Cardiac muscle cell (in vitro differentiated cells and primary cell): ENCODE measurements at regions not wholly inside any gene's neighbourhood (a gene's known extent, or its start where the extent isn't known, plus 50 kb on each side); places are given as distances from the start of the nearest gene placed in this dataset.

Experiments
- DNase-seq, 2 donors: peaks; one replicate each; pipeline versions ENCODE4 v3.0.0 to v3.0.0-alpha.2; 2010 to 2017; ENCODE audit warnings: low read depth in 1 of 2, low spot score in 1 of 2
- H3K27ac ChIP-seq: fragments of 200-600 bp; sonication (generic); 2 replicates; pipeline ENCODE4 v1.5.1; 2016
- H3K27me3 ChIP-seq: fragments of 200-600 bp; sonication (generic); 2 replicates; pipeline ENCODE4 v1.6.0; 2016; ENCODE audit warnings: control low read depth
- H3K36me3 ChIP-seq: fragments of 200-600 bp; sonication (generic); 2 replicates; pipeline ENCODE4 v1.5.1; 2016; ENCODE audit warnings: control low read depth
- H3K4me1 ChIP-seq: fragments of 200-600 bp; sonication (generic); 2 replicates; pipeline ENCODE4 v1.8.1; 2017; ENCODE audit warnings: low read depth, mild to moderate bottlenecking, mixed run types
- H3K4me3 ChIP-seq: fragments of 200-600 bp; sonication (generic); 2 replicates; pipeline ENCODE4 v1.5.1; 2016; ENCODE audit warnings: mild to moderate bottlenecking
- H3K9me3 ChIP-seq: fragments of 200-600 bp; sonication (generic); 2 replicates; pipeline ENCODE4 v1.5.1; 2017; ENCODE audit warnings: low read depth, mild to moderate bottlenecking, control low read depth
- TF ChIP-seq, protein P1 (sequence below): IDR thresholded peaks from 2 replicates; pipeline ENCODE4 v1.5.1; 2012; ENCODE audit warnings: low read depth, mild to moderate bottlenecking, low read length

GRCh38 chr2:160910681-160911080 is 249.5 kb upstream of the TANK start:
- Histone ChIP-seq H3K36me3 (no peaks in the 10 kb centered on the region), H3K4me3 (no peak overlapping the region), H3K9me3 (no peaks in the 10 kb centered on the region), H3K27me3 (no peaks in the 10 kb centered on the region), H3K27ac (no peak overlapping the region), H3K4me1 (peaks cover 14% of the 10 kb centered on the region)
- TF ChIP-seq, protein P1, sequence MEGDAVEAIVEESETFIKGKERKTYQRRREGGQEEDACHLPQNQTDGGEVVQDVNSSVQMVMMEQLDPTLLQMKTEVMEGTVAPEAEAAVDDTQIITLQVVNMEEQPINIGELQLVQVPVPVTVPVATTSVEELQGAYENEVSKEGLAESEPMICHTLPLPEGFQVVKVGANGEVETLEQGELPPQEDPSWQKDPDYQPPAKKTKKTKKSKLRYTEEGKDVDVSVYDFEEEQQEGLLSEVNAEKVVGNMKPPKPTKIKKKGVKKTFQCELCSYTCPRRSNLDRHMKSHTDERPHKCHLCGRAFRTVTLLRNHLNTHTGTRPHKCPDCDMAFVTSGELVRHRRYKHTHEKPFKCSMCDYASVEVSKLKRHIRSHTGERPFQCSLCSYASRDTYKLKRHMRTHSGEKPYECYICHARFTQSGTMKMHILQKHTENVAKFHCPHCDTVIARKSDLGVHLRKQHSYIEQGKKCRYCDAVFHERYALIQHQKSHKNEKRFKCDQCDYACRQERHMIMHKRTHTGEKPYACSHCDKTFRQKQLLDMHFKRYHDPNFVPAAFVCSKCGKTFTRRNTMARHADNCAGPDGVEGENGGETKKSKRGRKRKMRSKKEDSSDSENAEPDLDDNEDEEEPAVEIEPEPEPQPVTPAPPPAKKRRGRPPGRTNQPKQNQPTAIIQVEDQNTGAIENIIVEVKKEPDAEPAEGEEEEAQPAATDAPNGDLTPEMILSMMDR = no peak
- DNase-seq = peak in 1 of 2 donors; percentile 86

- no peak for DNase-seq
- no peaks in the 10 kb centered on the region for H3K36me3 ChIP-seq
- peaks cover 14% of the 10 kb centered on the region for H3K4me1 ChIP-seq
- no peak overlapping the region for H3K4me3 ChIP-seq
- TF ChIP-seq, protein P1 = no peak
- no peaks in the 10 kb centered on the region for H3K9me3 ChIP-seq
- no peak overlapping the region for H3K27ac ChIP-seq
- H3K27me3 ChIP-seq = no peaks in the 10 kb centered on the region
Observed at GRCh38 chr2:160911258-160911657, 249.0 kb upstream of the TANK start.

- Histone ChIP-seq H3K9me3 (no peaks in the 10 kb centered on the region), H3K36me3 (no peaks in the 10 kb centered on the region), H3K27ac (no peak overlapping the region), H3K4me1 (peaks cover 14% of the 10 kb centered on the region), H3K4me3 (no peak overlapping the region), H3K27me3 (no peaks in the 10 kb centered on the region)
- TF ChIP-seq, protein P1 = no peak
- no peak for DNase-seq
Observed at GRCh38 chr2:160912276-160912675, 248.0 kb upstream of the TANK start.

DNA sequence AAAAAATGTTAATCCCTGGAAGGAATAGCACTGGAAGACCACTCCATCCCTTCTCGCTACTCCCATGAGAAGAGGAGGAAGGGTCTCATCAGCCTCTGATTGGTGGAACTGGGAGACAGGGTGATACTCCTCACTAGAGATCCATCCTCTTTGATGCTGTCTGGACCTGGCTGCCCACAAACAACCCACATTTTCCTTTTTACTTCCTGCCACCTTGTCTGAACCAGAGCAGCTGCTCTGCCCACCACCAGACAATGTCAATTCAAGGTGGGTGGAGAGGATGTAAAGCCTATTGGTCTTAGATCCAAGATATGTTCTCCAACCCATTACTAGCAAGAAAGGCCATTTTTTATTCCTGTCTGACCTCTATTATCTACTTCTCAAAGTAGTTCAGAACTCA is 246.9 kb upstream of the TANK start:
- peaks cover 15% of the 10 kb centered on the region for H3K4me1 ChIP-seq
- H3K36me3 ChIP-seq = no peaks in the 10 kb centered on the region
- no peak overlapping the region for H3K27ac ChIP-seq
- no peak for DNase-seq
- H3K4me3 ChIP-seq = no peak overlapping the region
- no peaks in the 10 kb centered on the region for H3K27me3 ChIP-seq
- H3K9me3 ChIP-seq = no peaks in the 10 kb centered on the region
- TF ChIP-seq, protein P1 = no peak

DNA sequence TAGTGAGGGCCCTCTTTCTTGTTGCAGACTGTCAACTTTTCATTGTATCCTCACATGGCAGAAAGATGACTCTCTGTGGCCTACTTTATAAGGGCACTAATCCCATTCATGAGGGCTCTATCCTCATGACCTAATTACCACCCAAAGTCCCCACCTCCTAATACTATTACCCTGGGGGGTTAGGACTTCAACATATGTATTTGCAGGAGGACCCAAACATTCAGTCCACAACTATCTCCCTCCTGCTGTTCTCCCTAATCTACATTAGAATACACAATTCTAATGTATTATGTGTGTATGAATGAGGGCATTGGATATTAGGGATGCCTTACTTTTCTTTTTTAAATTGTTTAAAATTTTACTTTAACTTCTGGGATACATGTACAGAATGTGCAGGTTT is 246.0 kb upstream of the TANK start:
- TF ChIP-seq, protein P1 = no peak
- Histone ChIP-seq H3K9me3 (no peaks in the 10 kb centered on the region), H3K4me1 (peaks cover 17% of the 10 kb centered on the region), H3K27ac (no peak overlapping the region), H3K27me3 (no peaks in the 10 kb centered on the region), H3K36me3 (no peaks in the 10 kb centered on the region), H3K4me3 (no peak overlapping the region)
- DNase-seq = no peak

- no peaks in the 10 kb centered on the region for H3K27me3 ChIP-seq
- H3K36me3 ChIP-seq = no peaks in the 10 kb centered on the region
- no peaks in the 10 kb centered on the region for H3K9me3 ChIP-seq
- H3K4me1 ChIP-seq = peaks cover 11% of the 10 kb centered on the region
- TF ChIP-seq, protein P1 = no peak
- H3K4me3 ChIP-seq = no peak overlapping the region
- H3K27ac ChIP-seq = no peak overlapping the region
- DNase-seq = no peak
Observed at GRCh38 chr2:160916300-160916699, 243.9 kb upstream of the TANK start.
